ENCODE measurements at regions not wholly inside any gene's neighbourhood (a gene's known extent, or its start where the extent isn't known, plus 50 kb on each side); places are given as distances from the start of the nearest gene placed in this dataset.

DNA sequence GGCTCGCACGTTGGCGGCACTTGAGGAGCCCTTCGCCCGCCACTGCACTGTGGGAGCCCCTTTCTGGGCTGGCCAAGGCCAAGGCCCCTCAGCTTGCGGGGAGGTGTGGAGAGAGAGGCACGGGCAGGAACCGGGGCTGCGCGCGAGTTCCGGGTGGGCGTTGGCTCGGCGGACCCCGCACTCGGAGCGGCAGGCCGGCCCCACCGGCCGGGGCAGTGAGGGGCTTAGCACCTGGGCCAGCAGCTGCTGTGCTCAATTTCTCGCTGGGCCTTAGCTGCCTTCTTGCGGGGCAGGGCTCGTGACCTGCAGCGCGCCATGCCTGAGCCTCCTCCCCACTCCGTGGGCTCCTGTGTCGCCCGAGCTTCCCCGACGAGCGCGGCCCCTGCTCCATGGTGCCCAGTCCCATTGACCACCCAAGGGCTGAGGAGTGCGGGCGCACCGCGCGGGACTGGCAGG, 71.6 kb upstream of the CNTN1 start:
- no peak for FAIRE-seq

DNA sequence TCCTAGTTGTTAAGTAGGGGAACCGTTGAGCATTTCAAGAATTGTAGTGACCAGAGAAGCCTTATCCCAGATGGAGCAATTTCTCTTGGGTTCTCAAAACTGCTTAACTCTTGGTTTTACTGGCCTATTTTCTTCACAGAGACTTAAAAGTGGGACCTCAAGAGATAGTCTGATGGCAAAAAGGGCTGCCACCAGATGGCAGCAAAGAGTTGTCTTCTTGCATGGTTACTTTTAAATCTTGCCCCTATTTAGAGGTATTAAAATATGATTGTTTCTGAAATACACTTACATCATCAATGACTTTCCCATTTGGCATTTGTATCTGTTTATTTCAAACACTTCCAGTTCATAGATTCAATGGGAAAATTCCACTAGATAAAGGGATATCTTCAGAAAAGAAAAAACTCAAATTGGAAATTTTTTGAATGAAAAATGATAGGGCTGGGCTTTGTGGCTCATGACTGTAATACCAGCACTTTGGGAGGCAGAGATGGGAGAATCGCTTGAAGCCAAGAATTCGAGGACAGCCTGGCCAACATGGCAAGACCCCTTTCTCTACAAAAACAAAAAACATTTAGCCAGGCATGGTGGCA, 69.9 kb upstream of the CNTN1 start:
- FAIRE-seq: no peak

DNA sequence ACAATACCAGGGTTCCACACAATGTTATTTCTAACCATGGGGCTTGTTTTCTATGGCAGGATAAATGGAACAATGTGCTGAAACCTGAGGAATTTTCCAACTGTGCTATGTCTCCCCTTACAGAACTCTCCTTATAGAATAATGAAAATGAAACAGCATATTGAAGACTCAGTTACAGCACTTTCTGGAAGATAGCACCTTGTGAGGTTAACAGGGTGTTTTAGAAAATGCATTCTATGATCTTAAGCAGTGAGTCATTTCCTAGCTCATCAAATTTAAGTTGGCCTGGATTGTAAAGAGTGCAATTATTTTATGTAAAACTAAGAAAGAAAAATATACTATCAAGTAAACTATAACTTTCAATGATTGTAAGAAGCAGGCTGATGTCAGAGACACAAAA, 60.1 kb upstream of the CNTN1 start:
- FAIRE-seq: no peak

DNA sequence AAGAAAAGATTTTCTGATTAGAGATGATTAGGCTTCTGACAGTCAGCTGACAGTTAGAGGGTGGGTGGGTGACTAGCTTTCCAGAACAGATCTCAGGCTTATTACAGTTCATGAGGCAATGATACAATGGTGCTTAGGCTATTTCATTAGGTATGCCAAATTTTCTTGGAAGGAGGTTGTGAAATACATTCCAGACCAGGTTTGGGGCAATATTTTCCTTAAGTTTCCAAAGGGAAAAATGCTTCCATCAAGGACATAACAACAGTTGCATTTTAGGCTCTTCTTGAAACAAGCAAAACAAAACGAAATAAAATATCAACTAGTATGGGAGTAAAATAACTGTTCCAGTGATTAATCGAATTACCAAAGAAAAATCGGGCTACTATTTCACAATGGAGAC, 59.3 kb upstream of the CNTN1 start:
- FAIRE-seq: no peak

DNA sequence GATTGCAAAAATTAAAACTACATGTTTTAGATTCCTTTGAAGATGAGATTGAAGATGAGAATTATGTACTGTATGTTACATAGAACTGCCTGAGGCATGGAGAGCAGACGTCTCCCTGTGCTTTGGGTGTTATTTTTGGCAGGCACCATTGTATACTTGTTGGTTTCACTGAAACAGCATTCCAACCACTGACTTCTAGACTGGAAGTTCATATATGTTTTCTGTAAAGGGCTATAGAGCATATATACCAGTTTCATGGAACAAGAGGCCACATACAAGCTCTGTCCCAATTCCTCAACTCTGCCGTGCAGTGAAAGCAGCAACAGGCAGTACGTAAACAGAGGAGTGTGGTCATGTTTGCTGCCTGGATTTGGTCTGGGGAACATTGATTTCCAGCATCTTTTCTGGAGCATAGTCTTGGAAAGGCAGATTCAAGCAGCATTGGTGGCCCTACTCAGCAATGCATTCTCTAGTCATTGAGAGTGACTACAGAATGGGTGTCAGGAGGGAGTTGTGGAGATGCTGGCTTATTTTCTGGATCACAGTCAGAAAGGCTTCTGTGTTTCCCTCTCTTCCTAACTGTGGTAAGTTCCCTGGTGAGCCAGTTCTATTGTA, 57.6 kb upstream of the CNTN1 start:
- no peak for FAIRE-seq

DNA sequence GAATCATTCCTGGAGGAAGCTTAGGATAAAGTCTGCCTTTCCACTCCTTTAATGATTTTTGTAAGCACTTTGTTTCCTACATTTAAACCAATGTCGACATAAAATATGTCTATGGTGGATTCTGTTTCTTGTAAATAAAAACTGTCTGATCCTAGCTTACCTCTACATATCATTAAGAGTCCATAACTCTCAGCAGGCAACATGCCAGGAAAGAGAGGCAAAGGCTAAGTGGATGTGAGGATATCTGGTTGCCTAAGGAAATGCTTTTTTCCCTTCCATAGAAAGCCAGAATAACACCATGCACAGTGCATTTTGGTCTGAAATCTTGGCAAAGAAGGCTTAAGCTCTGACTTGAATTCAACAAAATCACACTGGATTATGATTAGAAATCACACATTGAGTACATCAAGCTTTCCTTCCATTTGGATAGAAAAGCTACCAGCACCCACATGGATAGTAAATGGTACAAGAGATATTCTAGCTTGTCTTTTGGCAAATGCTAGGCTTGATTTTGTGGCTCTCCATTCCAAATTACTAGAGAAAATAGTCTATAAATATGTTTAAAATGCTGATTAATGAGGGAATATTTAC, 57.0 kb upstream of the CNTN1 start:
- FAIRE-seq: no peak
